ENCODE measurements at regions not wholly inside any gene's neighbourhood (a gene's known extent, or its start where the extent isn't known, plus 50 kb on each side); places are given as distances from the start of the nearest gene placed in this dataset.

DNA sequence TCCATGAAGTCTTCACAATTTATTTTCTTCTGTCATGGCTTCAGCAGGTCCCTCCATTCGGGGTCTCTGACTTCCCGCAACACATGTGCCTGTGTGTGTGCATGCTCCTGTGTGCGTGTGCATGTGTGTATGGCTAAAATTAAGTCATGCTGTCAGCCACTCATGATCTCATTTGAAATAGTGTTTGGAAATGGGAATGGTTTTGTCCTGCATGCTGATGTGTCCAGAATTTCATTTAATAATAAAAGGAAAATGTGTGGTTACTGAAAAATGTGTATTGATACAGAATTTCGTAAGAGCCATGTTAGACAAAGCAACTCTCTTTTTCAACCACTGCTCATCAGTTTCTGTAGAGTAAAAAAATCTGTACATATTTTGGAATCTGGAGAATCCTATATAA, 123.8 kb upstream of the PRDX6 start:
- TF ChIP-seq, protein P1, sequence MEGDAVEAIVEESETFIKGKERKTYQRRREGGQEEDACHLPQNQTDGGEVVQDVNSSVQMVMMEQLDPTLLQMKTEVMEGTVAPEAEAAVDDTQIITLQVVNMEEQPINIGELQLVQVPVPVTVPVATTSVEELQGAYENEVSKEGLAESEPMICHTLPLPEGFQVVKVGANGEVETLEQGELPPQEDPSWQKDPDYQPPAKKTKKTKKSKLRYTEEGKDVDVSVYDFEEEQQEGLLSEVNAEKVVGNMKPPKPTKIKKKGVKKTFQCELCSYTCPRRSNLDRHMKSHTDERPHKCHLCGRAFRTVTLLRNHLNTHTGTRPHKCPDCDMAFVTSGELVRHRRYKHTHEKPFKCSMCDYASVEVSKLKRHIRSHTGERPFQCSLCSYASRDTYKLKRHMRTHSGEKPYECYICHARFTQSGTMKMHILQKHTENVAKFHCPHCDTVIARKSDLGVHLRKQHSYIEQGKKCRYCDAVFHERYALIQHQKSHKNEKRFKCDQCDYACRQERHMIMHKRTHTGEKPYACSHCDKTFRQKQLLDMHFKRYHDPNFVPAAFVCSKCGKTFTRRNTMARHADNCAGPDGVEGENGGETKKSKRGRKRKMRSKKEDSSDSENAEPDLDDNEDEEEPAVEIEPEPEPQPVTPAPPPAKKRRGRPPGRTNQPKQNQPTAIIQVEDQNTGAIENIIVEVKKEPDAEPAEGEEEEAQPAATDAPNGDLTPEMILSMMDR (IDR thresholded peaks at IDR 0.05) = no peak
- TF ChIP-seq EP300 (IDR thresholded peaks at IDR 0.05) = no peak
- no peak for TF ChIP-seq POLR2A (IDR thresholded peaks at IDR 0.05)
- TF ChIP-seq POLR2AphosphoS5 (IDR thresholded peaks at IDR 0.05) = no peak

All from upper lobe of left lung (tissue), 4 donors.